ENCODE measurements at regions not wholly inside any gene's neighbourhood (a gene's known extent, or its start where the extent isn't known, plus 50 kb on each side); places are given as distances from the start of the nearest gene placed in this dataset.
A peak's percentile ranks its signal among the peaks of the same experiment; 100 is the strongest.

DNA sequence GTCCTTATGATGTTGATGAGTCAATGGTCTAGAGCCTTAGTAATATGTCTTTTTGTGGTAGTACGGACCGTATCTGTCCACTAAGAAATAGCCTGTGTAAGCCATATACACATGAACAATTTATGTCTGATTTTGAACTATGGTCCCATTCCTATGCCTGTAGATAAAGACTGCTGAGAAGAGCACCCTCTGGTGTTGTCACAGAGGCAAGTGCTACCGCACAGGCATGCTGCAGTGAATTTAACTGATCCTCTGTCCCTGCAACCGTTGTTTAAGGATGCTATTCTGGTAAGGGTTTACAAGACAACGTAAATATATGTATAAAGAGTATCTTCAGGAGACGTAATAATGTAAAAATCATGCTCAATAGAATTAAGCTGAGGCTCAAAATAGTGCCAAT, 170.7 kb downstream of the UBE3A start:
- TF ChIP-seq, protein P1, sequence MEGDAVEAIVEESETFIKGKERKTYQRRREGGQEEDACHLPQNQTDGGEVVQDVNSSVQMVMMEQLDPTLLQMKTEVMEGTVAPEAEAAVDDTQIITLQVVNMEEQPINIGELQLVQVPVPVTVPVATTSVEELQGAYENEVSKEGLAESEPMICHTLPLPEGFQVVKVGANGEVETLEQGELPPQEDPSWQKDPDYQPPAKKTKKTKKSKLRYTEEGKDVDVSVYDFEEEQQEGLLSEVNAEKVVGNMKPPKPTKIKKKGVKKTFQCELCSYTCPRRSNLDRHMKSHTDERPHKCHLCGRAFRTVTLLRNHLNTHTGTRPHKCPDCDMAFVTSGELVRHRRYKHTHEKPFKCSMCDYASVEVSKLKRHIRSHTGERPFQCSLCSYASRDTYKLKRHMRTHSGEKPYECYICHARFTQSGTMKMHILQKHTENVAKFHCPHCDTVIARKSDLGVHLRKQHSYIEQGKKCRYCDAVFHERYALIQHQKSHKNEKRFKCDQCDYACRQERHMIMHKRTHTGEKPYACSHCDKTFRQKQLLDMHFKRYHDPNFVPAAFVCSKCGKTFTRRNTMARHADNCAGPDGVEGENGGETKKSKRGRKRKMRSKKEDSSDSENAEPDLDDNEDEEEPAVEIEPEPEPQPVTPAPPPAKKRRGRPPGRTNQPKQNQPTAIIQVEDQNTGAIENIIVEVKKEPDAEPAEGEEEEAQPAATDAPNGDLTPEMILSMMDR (IDR thresholded peaks at IDR 0.05; ENCODE audit: low read depth, low read length) = peak; percentile 66
- Histone ChIP-seq H3K27me3 (ENCODE audit: insufficient read depth, low read depth, severe bottlenecking) (peaks cover 25% of the 10 kb centered on the region), H3K36me3 (no peaks in the 10 kb centered on the region), H3K4me3 (ENCODE audit: low read depth, low read length) (no peak overlapping the region), H3K9me3 (ENCODE audit: severe bottlenecking) (no peaks in the 10 kb centered on the region), H3K27ac (no peak overlapping the region)
- DNase-seq = no peak
